HEK293 (cell line): ENCODE measurements at regions not wholly inside any gene's neighbourhood (a gene's known extent, or its start where the extent isn't known, plus 50 kb on each side); places are given as distances from the start of the nearest gene placed in this dataset.
A peak's percentile ranks its signal among the peaks of the same experiment; 100 is the strongest.
"Not testable (repeated sequence)": the region's sequence is repeated elsewhere in the genome, so short reads cannot be mapped to it uniquely, and the experiment has no call there.

Source experiments
- CTCF ChIA-PET: fragments of 350-600 bp; formaldehyde crosslinking; extraction: SDS; loops from one replicate; lab custom pipeline; 2021; ENCODE audit warnings: antibody characterized with exemption; lab: Yijun Ruan, JAX
- POLR2A ChIA-PET: fragments of 300-600 bp; formaldehyde crosslinking; extraction: SDS; loops from one replicate; lab custom pipeline; 2020; ENCODE audit warnings: antibody characterized with exemption, inconsistent platforms; lab: Yijun Ruan, JAX
- H3K27ac ChIP-seq: fragments of 200-500 bp; sonication (Bioruptor generic); 2 replicates; pipeline ENCODE4 v1.5.1; 2014; ENCODE audit warnings: low read depth, low read length, control low read depth, inconsistent platforms; ENCODE audit errors: extremely low read depth
- H3K36me3 ChIP-seq, 2 experiments: fragments of 200-500 bp in 1 of 2; sonication (Bioruptor generic) in 1 of 2; 1 replicate in 1 of 2; 2 replicates in 1 of 2; pipeline ENCODE4 v1.5.1; 2014 to 2017; ENCODE audit warnings: inconsistent platforms in 2 of 2, low read length in 2 of 2; ENCODE audit not compliant: control insufficient read depth in 2 of 2, insufficient read depth in 1 of 2
- H3K4me1 ChIP-seq: fragments of 200-500 bp; sonication (Bioruptor generic); 2 replicates; pipeline ENCODE4 v1.5.1; 2014; ENCODE audit warnings: mild to moderate bottlenecking, low read length, inconsistent platforms; ENCODE audit not compliant: control insufficient read depth, insufficient read depth
- H3K4me3 ChIP-seq: 2 replicates; pipeline ENCODE4 v1.5.1; 2011; ENCODE audit warnings: low read depth, mild to moderate bottlenecking, control low read depth, low read length, moderate library complexity
- H3K9me3 ChIP-seq: fragments of 200-500 bp; sonication (Bioruptor generic); 2 replicates; pipeline ENCODE4 v1.5.1; 2014; ENCODE audit warnings: low read depth, low read length, inconsistent platforms; ENCODE audit not compliant: control insufficient read depth, insufficient read depth
- KLF8 ChIP-seq: fragments of 450-650 bp; formaldehyde crosslinking; IDR thresholded peaks from 2 replicates; pipeline ENCODE4 v1.5.1; 2016; ENCODE audit warnings: missing biosample characterization, missing genetic modification characterization
- SCRT2 ChIP-seq: fragments of 450-650 bp; formaldehyde crosslinking; IDR thresholded peaks from 2 replicates; pipeline ENCODE4 v1.5.1; 2016; ENCODE audit warnings: missing biosample characterization, missing genetic modification characterization
- SP3 ChIP-seq: fragments of 450-650 bp; formaldehyde crosslinking; IDR thresholded peaks from 2 replicates; pipeline ENCODE4 v1.5.1; 2016; ENCODE audit warnings: missing biosample characterization, missing genetic modification characterization
- TCF7L2 ChIP-seq: IDR thresholded peaks from 2 replicates; pipeline ENCODE4 v1.6.1; 2011; ENCODE audit warnings: low read depth, mild to moderate bottlenecking, inconsistent platforms, low read length, moderate library complexity, borderline replicate concordance
- ZFP37 ChIP-seq: fragments of 450-650 bp; formaldehyde crosslinking; IDR thresholded peaks from 2 replicates; pipeline ENCODE4 v1.5.1; 2016; ENCODE audit warnings: missing biosample characterization, missing genetic modification characterization
- ZNF121 ChIP-seq: fragments of 450-650 bp; formaldehyde crosslinking; IDR thresholded peaks from 2 replicates; pipeline ENCODE4 v1.5.1; 2016; ENCODE audit warnings: missing biosample characterization, missing genetic modification characterization
- ZNF140 ChIP-seq: fragments of 450-650 bp; formaldehyde crosslinking; IDR thresholded peaks from 2 replicates; pipeline ENCODE4 v1.5.1; 2016; ENCODE audit warnings: missing biosample characterization, missing genetic modification characterization
- ZNF157 ChIP-seq: fragments of 450-650 bp; formaldehyde crosslinking; IDR thresholded peaks from 2 replicates; pipeline ENCODE4 v1.5.1; 2016; ENCODE audit warnings: missing biosample characterization, missing genetic modification characterization
- ZNF174 ChIP-seq: fragments of 450-650 bp; formaldehyde crosslinking; IDR thresholded peaks from 2 replicates; pipeline ENCODE4 v1.5.0; 2017; ENCODE audit warnings: missing biosample characterization, mild to moderate bottlenecking, missing genetic modification characterization
- ZNF175 ChIP-seq: fragments of 450-650 bp; formaldehyde crosslinking; IDR thresholded peaks from 2 replicates; pipeline ENCODE4 v1.5.1; 2016; ENCODE audit warnings: missing biosample characterization, missing genetic modification characterization
- ZNF214 ChIP-seq: fragments of 450-650 bp; formaldehyde crosslinking; IDR thresholded peaks from 2 replicates; pipeline ENCODE4 v1.5.1; 2017; ENCODE audit warnings: missing biosample characterization, mild to moderate bottlenecking, missing genetic modification characterization, borderline replicate concordance
- ZNF37A ChIP-seq: fragments of 450-650 bp; IDR thresholded peaks from 2 replicates; pipeline ENCODE4 v1.5.1; 2018; ENCODE audit warnings: missing biosample characterization, missing genetic modification characterization
- ZNF623 ChIP-seq: fragments of 450-650 bp; formaldehyde crosslinking; IDR thresholded peaks from 2 replicates; pipeline ENCODE4 v1.5.1; 2016; ENCODE audit warnings: missing biosample characterization, missing genetic modification characterization
- ZNF624 ChIP-seq: fragments of 450-650 bp; formaldehyde crosslinking; IDR thresholded peaks from 2 replicates; pipeline ENCODE4 v1.5.1; 2017; ENCODE audit warnings: missing biosample characterization, missing genetic modification characterization
- ZXDB ChIP-seq: fragments of 450-650 bp; formaldehyde crosslinking; IDR thresholded peaks from 2 replicates; pipeline ENCODE4 v1.5.1; 2016; ENCODE audit warnings: missing biosample characterization, missing genetic modification characterization
- TF ChIP-seq, protein P1 (sequence below): fragments of 450-650 bp; formaldehyde crosslinking; IDR thresholded peaks from 2 replicates; pipeline ENCODE4 v1.5.1; 2017; ENCODE audit warnings: missing biosample characterization, missing genetic modification characterization
- TF ChIP-seq, protein P2 (sequence below): fragments of 450-650 bp; formaldehyde crosslinking; IDR thresholded peaks from 2 replicates; pipeline ENCODE4 v1.5.1; 2017; ENCODE audit warnings: missing biosample characterization, missing genetic modification characterization
- TF ChIP-seq, protein P3 (sequence below): fragments of 450-650 bp; formaldehyde crosslinking; IDR thresholded peaks from 2 replicates; pipeline ENCODE4 v1.5.1; 2016; ENCODE audit warnings: missing biosample characterization, missing genetic modification characterization
- TF ChIP-seq, protein P4 (sequence below): fragments of 450-650 bp; IDR thresholded peaks from 2 replicates; pipeline ENCODE4 v1.5.1; 2018; ENCODE audit warnings: missing biosample characterization, mild to moderate bottlenecking, missing genetic modification characterization

DNA sequence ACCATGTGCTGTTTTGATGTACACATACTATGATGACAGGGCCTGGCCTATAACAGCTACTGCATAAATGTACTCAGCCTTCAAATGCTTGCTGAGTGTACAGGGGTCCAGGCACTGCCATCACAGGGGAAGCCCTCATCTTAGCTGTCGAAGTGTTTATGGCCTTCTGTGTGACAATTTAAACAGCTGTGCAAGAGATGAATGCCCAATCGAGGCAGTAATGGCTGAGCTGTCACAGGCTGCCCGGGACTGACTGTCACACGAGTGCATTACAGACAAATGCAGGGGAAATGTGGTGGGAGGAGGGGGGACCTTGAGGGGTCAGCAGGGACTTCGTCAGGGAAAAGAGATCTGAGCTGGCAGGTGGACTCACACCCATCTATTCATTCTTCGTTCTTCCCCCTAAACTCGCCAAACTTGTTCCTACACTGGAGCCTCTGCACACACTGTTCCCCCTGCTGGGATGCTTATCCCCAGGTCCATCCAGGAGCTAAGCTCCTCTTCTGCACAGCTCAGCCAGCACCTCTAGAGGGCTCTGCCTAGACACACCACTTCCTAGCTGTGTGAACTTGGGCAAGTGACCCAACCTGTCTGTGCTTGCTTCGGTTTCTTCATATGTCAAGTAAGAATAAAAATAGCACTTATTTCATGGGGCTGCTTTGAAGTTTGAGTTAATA lies 156.2 kb upstream of the IQSEC1 start (continued):
- TF ChIP-seq ZNF37A (no peak), ZNF140 (tag by site-specific recombination) (no peak), ZNF624 (tag by site-specific recombination) (no peak), ZNF175 (tag by site-specific recombination) (no peak), SCRT2 (tag by site-specific recombination) (no peak), SP3 (no peak)
- TF ChIP-seq, protein P1, sequence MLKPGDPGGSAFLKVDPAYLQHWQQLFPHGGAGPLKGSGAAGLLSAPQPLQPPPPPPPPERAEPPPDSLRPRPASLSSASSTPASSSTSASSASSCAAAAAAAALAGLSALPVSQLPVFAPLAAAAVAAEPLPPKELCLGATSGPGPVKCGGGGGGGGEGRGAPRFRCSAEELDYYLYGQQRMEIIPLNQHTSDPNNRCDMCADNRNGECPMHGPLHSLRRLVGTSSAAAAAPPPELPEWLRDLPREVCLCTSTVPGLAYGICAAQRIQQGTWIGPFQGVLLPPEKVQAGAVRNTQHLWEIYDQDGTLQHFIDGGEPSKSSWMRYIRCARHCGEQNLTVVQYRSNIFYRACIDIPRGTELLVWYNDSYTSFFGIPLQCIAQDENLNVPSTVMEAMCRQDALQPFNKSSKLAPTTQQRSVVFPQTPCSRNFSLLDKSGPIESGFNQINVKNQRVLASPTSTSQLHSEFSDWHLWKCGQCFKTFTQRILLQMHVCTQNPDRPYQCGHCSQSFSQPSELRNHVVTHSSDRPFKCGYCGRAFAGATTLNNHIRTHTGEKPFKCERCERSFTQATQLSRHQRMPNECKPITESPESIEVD (tag by site-specific recombination): no peak
- TF ChIP-seq, protein P2, sequence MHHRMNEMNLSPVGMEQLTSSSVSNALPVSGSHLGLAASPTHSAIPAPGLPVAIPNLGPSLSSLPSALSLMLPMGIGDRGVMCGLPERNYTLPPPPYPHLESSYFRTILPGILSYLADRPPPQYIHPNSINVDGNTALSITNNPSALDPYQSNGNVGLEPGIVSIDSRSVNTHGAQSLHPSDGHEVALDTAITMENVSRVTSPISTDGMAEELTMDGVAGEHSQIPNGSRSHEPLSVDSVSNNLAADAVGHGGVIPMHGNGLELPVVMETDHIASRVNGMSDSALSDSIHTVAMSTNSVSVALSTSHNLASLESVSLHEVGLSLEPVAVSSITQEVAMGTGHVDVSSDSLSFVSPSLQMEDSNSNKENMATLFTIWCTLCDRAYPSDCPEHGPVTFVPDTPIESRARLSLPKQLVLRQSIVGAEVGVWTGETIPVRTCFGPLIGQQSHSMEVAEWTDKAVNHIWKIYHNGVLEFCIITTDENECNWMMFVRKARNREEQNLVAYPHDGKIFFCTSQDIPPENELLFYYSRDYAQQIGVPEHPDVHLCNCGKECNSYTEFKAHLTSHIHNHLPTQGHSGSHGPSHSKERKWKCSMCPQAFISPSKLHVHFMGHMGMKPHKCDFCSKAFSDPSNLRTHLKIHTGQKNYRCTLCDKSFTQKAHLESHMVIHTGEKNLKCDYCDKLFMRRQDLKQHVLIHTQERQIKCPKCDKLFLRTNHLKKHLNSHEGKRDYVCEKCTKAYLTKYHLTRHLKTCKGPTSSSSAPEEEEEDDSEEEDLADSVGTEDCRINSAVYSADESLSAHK (tag by site-specific recombination): no peak

DNA sequence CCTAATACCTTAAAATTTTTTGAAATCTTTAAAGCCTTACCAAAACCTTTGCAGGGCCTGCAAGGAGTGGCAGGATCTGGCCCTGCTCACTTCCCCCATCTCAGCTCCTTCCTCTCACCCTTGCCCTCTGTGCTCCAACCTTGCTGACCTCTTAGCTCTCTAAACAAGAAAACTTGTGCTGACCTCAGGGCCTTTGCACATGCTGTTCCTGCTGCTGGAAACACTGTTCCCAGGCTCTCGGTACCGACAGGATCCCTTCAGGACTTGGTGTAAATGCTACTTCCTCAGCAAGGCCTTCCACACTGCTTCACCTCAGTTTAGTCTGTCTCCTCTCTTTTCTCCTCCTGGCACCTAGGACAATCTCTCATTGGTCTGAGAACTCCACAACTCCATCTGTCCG lies 155.4 kb upstream of the IQSEC1 start:
- Histone ChIP-seq H3K4me3 (no peak overlapping the region), H3K4me1 (no peaks in the 10 kb centered on the region), H3K36me3 (no peaks in the 10 kb centered on the region), H3K27ac (no peak overlapping the region), H3K9me3 (no peaks in the 10 kb centered on the region)
- ChIA-PET CTCF (interaction anchor here (1.6 kb wide), 1 partner anchor 8 kb away, joined by 4 read pairs; no protein-coding TSS in a partner anchor), POLR2A (no interaction called here)
- TF ChIP-seq ZNF174 (tag by site-specific recombination) (no peak), ZNF623 (tag by site-specific recombination) (peak; percentile 97)

DNA sequence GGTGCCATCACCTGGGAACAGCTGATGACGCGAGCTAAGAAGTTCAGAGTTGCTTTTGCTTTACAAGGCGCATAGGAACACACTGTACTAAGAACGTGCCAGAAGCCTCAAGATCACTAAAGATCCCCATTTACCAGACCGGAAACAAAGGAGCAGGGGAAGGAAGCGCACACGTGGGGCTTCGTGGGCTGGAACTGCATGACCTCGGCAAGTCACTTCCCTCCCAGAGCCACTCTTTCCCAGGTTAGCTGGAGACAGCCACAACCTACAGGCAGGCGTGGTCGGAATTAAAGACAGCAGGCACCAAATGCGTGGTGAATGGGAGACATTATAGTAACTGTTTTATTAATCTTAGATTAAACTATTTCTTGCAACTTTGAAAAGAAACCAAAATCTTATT lies 154.9 kb upstream of the IQSEC1 start:
- H3K9me3 ChIP-seq, H3K4me1 ChIP-seq, POLR2A ChIA-PET, H3K36me3 ChIP-seq, H3K27ac ChIP-seq, H3K4me3 ChIP-seq: not testable (repeated sequence)
- CTCF ChIA-PET: interaction anchor here (1.6 kb wide), 1 partner anchor 9 kb away, joined by 4 read pairs; no protein-coding TSS in a partner anchor

DNA sequence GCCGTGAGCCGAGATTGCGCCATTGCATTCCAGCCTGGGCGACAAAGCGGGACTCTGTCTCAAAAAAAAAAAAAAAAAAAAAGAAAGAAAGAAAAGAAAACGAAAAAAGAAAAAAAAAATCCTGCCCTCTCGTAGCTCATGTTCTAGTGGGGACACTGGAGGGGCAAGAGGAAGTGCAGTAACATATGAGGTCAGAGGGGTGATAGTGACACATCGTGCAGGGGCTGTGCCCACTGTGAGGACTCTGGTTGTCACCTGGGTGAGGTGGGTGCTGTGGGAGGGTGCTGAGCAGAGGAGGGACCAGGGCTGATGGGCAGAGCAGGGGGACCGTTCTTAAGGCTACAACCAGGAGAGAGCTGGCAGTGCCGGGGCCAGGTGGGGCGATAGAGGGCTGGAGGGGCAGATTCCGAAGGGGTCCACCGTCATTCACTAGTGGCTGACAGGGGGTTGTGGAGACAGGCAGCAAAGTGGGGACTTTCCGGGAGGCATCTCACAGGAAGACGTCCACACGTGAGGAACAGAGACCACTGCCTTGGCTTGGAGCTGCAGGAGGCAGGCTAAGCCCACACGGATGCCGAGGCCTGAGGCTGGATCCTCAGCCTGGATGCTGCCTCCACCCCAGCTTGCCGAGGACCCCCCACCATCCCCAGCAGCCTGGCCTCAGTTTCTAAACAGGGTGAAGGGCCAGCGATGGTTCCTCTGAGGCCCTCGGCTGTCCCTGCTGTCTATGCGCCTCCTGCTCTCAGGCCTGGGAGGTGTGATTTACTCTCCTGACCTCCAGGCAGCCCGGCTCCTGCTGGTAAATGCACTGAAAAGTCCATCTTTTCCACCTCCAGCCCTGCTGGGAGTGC lies 154.3 kb upstream of the IQSEC1 start:
- Histone ChIP-seq H3K4me1 (no peaks in the 10 kb centered on the region), H3K9me3 (no peaks in the 10 kb centered on the region)
- ChIA-PET POLR2A (no interaction called here), CTCF (interaction anchor here (0.6 to 1.6 kb wide), 2 partner anchors 9 to 63 kb away, joined by 3 to 4 read pairs; no protein-coding TSS in a partner anchor)
- no peak for TF ChIP-seq SCRT2 (tag by site-specific recombination)
- TF ChIP-seq, protein P3, sequence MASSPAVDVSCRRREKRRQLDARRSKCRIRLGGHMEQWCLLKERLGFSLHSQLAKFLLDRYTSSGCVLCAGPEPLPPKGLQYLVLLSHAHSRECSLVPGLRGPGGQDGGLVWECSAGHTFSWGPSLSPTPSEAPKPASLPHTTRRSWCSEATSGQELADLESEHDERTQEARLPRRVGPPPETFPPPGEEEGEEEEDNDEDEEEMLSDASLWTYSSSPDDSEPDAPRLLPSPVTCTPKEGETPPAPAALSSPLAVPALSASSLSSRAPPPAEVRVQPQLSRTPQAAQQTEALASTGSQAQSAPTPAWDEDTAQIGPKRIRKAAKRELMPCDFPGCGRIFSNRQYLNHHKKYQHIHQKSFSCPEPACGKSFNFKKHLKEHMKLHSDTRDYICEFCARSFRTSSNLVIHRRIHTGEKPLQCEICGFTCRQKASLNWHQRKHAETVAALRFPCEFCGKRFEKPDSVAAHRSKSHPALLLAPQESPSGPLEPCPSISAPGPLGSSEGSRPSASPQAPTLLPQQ: no peak
- TF ChIP-seq, protein P4, sequence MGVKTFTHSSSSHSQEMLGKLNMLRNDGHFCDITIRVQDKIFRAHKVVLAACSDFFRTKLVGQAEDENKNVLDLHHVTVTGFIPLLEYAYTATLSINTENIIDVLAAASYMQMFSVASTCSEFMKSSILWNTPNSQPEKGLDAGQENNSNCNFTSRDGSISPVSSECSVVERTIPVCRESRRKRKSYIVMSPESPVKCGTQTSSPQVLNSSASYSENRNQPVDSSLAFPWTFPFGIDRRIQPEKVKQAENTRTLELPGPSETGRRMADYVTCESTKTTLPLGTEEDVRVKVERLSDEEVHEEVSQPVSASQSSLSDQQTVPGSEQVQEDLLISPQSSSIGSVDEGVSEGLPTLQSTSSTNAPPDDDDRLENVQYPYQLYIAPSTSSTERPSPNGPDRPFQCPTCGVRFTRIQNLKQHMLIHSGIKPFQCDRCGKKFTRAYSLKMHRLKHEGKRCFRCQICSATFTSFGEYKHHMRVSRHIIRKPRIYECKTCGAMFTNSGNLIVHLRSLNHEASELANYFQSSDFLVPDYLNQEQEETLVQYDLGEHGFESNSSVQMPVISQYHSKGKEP (tag by site-specific recombination): no peak
- TF ChIP-seq ZFP37: no peak
- no peak for TF ChIP-seq KLF8 (tag by site-specific recombination)
- no peak for TF ChIP-seq ZXDB (tag by site-specific recombination)
- no peak for TF ChIP-seq ZNF121 (tag by site-specific recombination)
- TF ChIP-seq TCF7L2: no peak
- no peak for TF ChIP-seq ZNF214 (tag by site-specific recombination)
- no peak for TF ChIP-seq ZNF157 (tag by site-specific recombination)
- TF ChIP-seq, all 188 proteins: peak for 0
- H3K4me3 ChIP-seq: no peak overlapping the region
- H3K27ac ChIP-seq: no peak overlapping the region
- no peaks in the 10 kb centered on the region for H3K36me3 ChIP-seq
